ENCODE measurements at regions not wholly inside any gene's neighbourhood (a gene's known extent, or its start where the extent isn't known, plus 50 kb on each side); places are given as distances from the start of the nearest gene placed in this dataset.

DNA sequence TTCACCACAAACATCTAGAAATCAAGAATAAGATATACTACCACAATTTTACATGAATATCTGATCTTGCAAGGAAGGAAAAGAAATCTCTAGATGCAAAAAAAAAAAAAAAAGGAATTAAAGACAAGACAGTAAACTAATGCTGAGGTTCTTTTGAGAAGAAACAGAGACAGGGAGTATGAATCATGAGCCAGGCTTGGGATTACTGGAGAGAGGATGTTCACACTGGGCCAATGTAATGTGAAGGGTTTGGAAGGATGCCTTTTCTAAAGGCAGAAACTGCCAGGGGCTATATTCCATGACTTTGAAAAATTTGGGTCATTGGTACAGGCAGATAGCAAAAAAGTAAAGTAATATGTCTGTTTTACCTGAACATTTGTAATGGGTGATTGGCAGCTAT is 573.0 kb upstream of the IGFBP3 start:
- TF ChIP-seq YY1 (IDR thresholded peaks at IDR 0.05) (no peak), MAX (IDR thresholded peaks at IDR 0.05) (no peak), TAF1 (conservative IDR thresholded peaks at IDR 0.05) (no peak), JUND (IDR thresholded peaks at IDR 0.05) (no peak), GABPA (IDR thresholded peaks at IDR 0.05 in 1 of 2, conservative IDR thresholded peaks at IDR 0.05 in 1 of 2) (no peak), HNF4A (conservative IDR thresholded peaks at IDR 0.05) (no peak), EGR1 (IDR thresholded peaks at IDR 0.05; ENCODE audit: low read depth in 2 of 2) (no peak), FOXA1 (IDR thresholded peaks at IDR 0.05) (no peak), SP1 (IDR thresholded peaks at IDR 0.05) (no peak), RAD21 (IDR thresholded peaks at IDR 0.05) (no peak), HNF4G (IDR thresholded peaks at IDR 0.05) (no peak), NR2F2 (IDR thresholded peaks at IDR 0.05) (no peak), RXRA (IDR thresholded peaks at IDR 0.05) (no peak), FOXA2 (IDR thresholded peaks at IDR 0.05) (no peak)
- TF ChIP-seq, protein P1, sequence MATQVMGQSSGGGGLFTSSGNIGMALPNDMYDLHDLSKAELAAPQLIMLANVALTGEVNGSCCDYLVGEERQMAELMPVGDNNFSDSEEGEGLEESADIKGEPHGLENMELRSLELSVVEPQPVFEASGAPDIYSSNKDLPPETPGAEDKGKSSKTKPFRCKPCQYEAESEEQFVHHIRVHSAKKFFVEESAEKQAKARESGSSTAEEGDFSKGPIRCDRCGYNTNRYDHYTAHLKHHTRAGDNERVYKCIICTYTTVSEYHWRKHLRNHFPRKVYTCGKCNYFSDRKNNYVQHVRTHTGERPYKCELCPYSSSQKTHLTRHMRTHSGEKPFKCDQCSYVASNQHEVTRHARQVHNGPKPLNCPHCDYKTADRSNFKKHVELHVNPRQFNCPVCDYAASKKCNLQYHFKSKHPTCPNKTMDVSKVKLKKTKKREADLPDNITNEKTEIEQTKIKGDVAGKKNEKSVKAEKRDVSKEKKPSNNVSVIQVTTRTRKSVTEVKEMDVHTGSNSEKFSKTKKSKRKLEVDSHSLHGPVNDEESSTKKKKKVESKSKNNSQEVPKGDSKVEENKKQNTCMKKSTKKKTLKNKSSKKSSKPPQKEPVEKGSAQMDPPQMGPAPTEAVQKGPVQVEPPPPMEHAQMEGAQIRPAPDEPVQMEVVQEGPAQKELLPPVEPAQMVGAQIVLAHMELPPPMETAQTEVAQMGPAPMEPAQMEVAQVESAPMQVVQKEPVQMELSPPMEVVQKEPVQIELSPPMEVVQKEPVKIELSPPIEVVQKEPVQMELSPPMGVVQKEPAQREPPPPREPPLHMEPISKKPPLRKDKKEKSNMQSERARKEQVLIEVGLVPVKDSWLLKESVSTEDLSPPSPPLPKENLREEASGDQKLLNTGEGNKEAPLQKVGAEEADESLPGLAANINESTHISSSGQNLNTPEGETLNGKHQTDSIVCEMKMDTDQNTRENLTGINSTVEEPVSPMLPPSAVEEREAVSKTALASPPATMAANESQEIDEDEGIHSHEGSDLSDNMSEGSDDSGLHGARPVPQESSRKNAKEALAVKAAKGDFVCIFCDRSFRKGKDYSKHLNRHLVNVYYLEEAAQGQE (IDR thresholded peaks at IDR 0.05), result no peak
- TF ChIP-seq, protein P2, sequence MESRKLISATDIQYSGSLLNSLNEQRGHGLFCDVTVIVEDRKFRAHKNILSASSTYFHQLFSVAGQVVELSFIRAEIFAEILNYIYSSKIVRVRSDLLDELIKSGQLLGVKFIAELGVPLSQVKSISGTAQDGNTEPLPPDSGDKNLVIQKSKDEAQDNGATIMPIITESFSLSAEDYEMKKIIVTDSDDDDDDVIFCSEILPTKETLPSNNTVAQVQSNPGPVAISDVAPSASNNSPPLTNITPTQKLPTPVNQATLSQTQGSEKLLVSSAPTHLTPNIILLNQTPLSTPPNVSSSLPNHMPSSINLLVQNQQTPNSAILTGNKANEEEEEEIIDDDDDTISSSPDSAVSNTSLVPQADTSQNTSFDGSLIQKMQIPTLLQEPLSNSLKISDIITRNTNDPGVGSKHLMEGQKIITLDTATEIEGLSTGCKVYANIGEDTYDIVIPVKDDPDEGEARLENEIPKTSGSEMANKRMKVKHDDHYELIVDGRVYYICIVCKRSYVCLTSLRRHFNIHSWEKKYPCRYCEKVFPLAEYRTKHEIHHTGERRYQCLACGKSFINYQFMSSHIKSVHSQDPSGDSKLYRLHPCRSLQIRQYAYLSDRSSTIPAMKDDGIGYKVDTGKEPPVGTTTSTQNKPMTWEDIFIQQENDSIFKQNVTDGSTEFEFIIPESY (IDR thresholded peaks at IDR 0.05), result no peak
- TF ChIP-seq, protein P3, sequence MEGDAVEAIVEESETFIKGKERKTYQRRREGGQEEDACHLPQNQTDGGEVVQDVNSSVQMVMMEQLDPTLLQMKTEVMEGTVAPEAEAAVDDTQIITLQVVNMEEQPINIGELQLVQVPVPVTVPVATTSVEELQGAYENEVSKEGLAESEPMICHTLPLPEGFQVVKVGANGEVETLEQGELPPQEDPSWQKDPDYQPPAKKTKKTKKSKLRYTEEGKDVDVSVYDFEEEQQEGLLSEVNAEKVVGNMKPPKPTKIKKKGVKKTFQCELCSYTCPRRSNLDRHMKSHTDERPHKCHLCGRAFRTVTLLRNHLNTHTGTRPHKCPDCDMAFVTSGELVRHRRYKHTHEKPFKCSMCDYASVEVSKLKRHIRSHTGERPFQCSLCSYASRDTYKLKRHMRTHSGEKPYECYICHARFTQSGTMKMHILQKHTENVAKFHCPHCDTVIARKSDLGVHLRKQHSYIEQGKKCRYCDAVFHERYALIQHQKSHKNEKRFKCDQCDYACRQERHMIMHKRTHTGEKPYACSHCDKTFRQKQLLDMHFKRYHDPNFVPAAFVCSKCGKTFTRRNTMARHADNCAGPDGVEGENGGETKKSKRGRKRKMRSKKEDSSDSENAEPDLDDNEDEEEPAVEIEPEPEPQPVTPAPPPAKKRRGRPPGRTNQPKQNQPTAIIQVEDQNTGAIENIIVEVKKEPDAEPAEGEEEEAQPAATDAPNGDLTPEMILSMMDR (IDR thresholded peaks at IDR 0.05; ENCODE audit: low read depth, low read length, missing input control), result no peak
- Histone ChIP-seq H3K4me3 (ENCODE audit: low read depth in 1 of 3, low read length in 3 of 3) (no peak overlapping the region), H3K27me3 (ENCODE audit: control insufficient read depth in 4 of 4, insufficient read depth in 4 of 4, low read length in 3 of 4) (no peaks in the 10 kb centered on the region), H3K9me3 (ENCODE audit: control insufficient read depth in 4 of 4, low read length in 3 of 4) (no peaks in the 10 kb centered on the region), H3K27ac (ENCODE audit: low read depth in 1 of 2, low read length in 2 of 2) (no peak overlapping the region), H3K9ac (ENCODE audit: low read depth in 1 of 2, low read length in 2 of 2) (no peak overlapping the region), H3K4me1 (ENCODE audit: control insufficient read depth in 4 of 4, insufficient read depth in 4 of 4, low read length in 3 of 4) (no peaks in the 10 kb centered on the region), H3K36me3 (ENCODE audit: control insufficient read depth in 4 of 4, insufficient read depth in 3 of 4, low read depth in 1 of 4, low read length in 3 of 4) (no peaks in the 10 kb centered on the region)
- DNase-seq (ENCODE audit: low spot score), result no peak

- WGBS, result 95% methylated on average over 4 of the region's 4 CpGs
- DNase-seq (ENCODE audit: low spot score), result no peak
- no peak overlapping the region for H3K27ac ChIP-seq (ENCODE audit: low read depth in 1 of 2, low read length in 2 of 2)
- H3K4me3 ChIP-seq (ENCODE audit: low read depth in 1 of 3, low read length in 3 of 3), result no peak overlapping the region
- H3K36me3 ChIP-seq (ENCODE audit: control insufficient read depth in 4 of 4, insufficient read depth in 3 of 4, low read depth in 1 of 4, low read length in 3 of 4), result no peaks in the 10 kb centered on the region
- H3K27me3 ChIP-seq (ENCODE audit: control insufficient read depth in 4 of 4, insufficient read depth in 4 of 4, low read length in 3 of 4), result no peaks in the 10 kb centered on the region
- H3K4me1 ChIP-seq (ENCODE audit: control insufficient read depth in 4 of 4, insufficient read depth in 4 of 4, low read length in 3 of 4), result no peaks in the 10 kb centered on the region
- no peaks in the 10 kb centered on the region for H3K9me3 ChIP-seq (ENCODE audit: control insufficient read depth in 4 of 4, low read length in 3 of 4)
- no peak overlapping the region for H3K9ac ChIP-seq (ENCODE audit: low read depth in 1 of 2, low read length in 2 of 2)
- TF ChIP-seq, protein P3 (IDR thresholded peaks at IDR 0.05; ENCODE audit: low read depth, low read length, missing input control), result peak; percentile 6
- TF ChIP-seq, protein P2 (IDR thresholded peaks at IDR 0.05), result no peak
- peak in 1 of 2 donors; percentile 44 for TF ChIP-seq RAD21 (IDR thresholded peaks at IDR 0.05)
Observed at GRCh38 chr7:46493196-46493595, 572.1 kb upstream of the IGFBP3 start.

Measured in liver (tissue), 8 donors.